DND-41 (cell line): ENCODE measurements at regions not wholly inside any gene's neighbourhood (a gene's known extent, or its start where the extent isn't known, plus 50 kb on each side); places are given as distances from the start of the nearest gene placed in this dataset.

ENCODE experiments used
- ATAC-seq: fragments of 200-7000 bp; cut with Tn5 transposase; 3 replicates; pipeline ENCODE4 v1.9.1; 2021; ENCODE audit warnings: low read depth; ENCODE audit not compliant: insufficient read depth
- DNase-seq: peaks from one replicate; pipeline ENCODE4 v3.0.0-alpha.2; 2020
- H2AFZ ChIP-seq: 2 replicates; pipeline ENCODE4 v1.6.0; 2012; ENCODE audit warnings: low read depth, low read length
- H3K27ac ChIP-seq: 2 replicates; pipeline ENCODE4 v1.5.1; 2012; ENCODE audit warnings: low read length, inconsistent platforms
- H3K27me3 ChIP-seq: fragments of 200-600 bp; sonication (generic); 2 replicates; pipeline ENCODE4 v1.6.0; 2012; ENCODE audit warnings: low read length, mild to moderate bottlenecking, inconsistent platforms; ENCODE audit not compliant: insufficient read depth, poor library complexity
- H3K36me3 ChIP-seq: 2 replicates; pipeline ENCODE4 v1.5.1; 2012; ENCODE audit warnings: low read length, inconsistent platforms; ENCODE audit not compliant: insufficient read depth
- H3K4me1 ChIP-seq: 2 replicates; pipeline ENCODE4 v1.5.1; 2012; ENCODE audit warnings: mild to moderate bottlenecking, low read length; ENCODE audit not compliant: insufficient read depth
- H3K4me2 ChIP-seq: 2 replicates; pipeline ENCODE4 v1.6.0; 2012; ENCODE audit warnings: mild to moderate bottlenecking, moderate library complexity, low read length, inconsistent platforms; ENCODE audit not compliant: insufficient read depth
- H3K4me3 ChIP-seq, 2 experiments: fragments of 200-600 bp in 1 of 2; shearing (Covaris generic) in 1 of 2; 2 replicates each; pipeline ENCODE4 v1.5.1; 2012 to 2016; ENCODE audit warnings: inconsistent platforms in 2 of 2, low read length in 2 of 2, mild to moderate bottlenecking in 2 of 2, low read depth in 1 of 2, moderate library complexity in 1 of 2
- H3K79me2 ChIP-seq: 2 replicates; pipeline ENCODE4 v1.6.0; 2012; ENCODE audit warnings: low read length, inconsistent platforms; ENCODE audit not compliant: insufficient read depth
- H3K9ac ChIP-seq: 2 replicates; pipeline ENCODE4 v1.6.0; 2012; ENCODE audit warnings: low read depth, mild to moderate bottlenecking, inconsistent platforms, low read length, moderate library complexity
- H3K9me3 ChIP-seq: 2 replicates; pipeline ENCODE4 v1.5.1; 2012; ENCODE audit warnings: low read length, moderate library complexity, mild to moderate bottlenecking, inconsistent platforms; ENCODE audit not compliant: insufficient read depth, severe bottlenecking
- H4K20me1 ChIP-seq: 2 replicates; pipeline ENCODE4 v1.6.0; 2012; ENCODE audit warnings: low read length; ENCODE audit not compliant: insufficient read depth
- CTCF ChIP-seq: IDR thresholded peaks from 2 replicates; pipeline ENCODE4 v1.5.1; 2012; ENCODE audit warnings: borderline replicate concordance, low read length, moderate library complexity, mild to moderate bottlenecking; ENCODE audit not compliant: poor library complexity, severe bottlenecking; ENCODE audit errors: extremely low read depth
- EZH2 ChIP-seq: IDR thresholded peaks from 3 replicates; pipeline ENCODE4 v1.6.1; 2012; ENCODE audit warnings: borderline replicate concordance, low read depth, mild to moderate bottlenecking, moderate library complexity, low read length, inconsistent platforms; ENCODE audit not compliant: severe bottlenecking

GRCh38 chr19:28516415-28516872 is 696.5 kb downstream of the UQCRFS1 start:
- no peak for DNase-seq
- Histone ChIP-seq H3K4me2 (no peak overlapping the region), H3K4me3 (no peak overlapping the region), H3K27me3 (no peaks in the 10 kb centered on the region), H4K20me1 (no peaks in the 10 kb centered on the region), H2AFZ (no peak overlapping the region), H3K36me3 (no peaks in the 10 kb centered on the region), H3K79me2 (no peaks in the 10 kb centered on the region), H3K9me3 (peaks cover 4% of the 10 kb centered on the region), H3K9ac (no peak overlapping the region), H3K27ac (no peak overlapping the region), H3K4me1 (peaks cover 22% of the 10 kb centered on the region)
- TF ChIP-seq EZH2 (no peak), CTCF (no peak)
- no peak for ATAC-seq

GRCh38 chr19:28514166-28514565 is 698.8 kb downstream of the UQCRFS1 start:
- no peak overlapping the region for H3K4me2 ChIP-seq
- peaks cover 4% of the 10 kb centered on the region for H3K9me3 ChIP-seq
- H3K36me3 ChIP-seq: no peaks in the 10 kb centered on the region
- H4K20me1 ChIP-seq: no peaks in the 10 kb centered on the region
- DNase-seq: no peak
- H2AFZ ChIP-seq: no peak overlapping the region
- ATAC-seq: no peak
- no peaks in the 10 kb centered on the region for H3K79me2 ChIP-seq
- no peak overlapping the region for H3K4me3 ChIP-seq
- no peak overlapping the region for H3K9ac ChIP-seq
- no peak overlapping the region for H3K27ac ChIP-seq
- peaks cover 22% of the 10 kb centered on the region for H3K4me1 ChIP-seq
- TF ChIP-seq CTCF (no peak), EZH2 (no peak)
- no peaks in the 10 kb centered on the region for H3K27me3 ChIP-seq

- no peaks in the 10 kb centered on the region for H4K20me1 ChIP-seq
- H3K4me3 ChIP-seq: no peak overlapping the region
- no peak for ATAC-seq
- H3K27me3 ChIP-seq: no peaks in the 10 kb centered on the region
- peaks cover 22% of the 10 kb centered on the region for H3K4me1 ChIP-seq
- H2AFZ ChIP-seq: no peak overlapping the region
- no peaks in the 10 kb centered on the region for H3K36me3 ChIP-seq
- no peak overlapping the region for H3K4me2 ChIP-seq
- H3K27ac ChIP-seq: no peak overlapping the region
- TF ChIP-seq EZH2 (no peak), CTCF (no peak)
- H3K79me2 ChIP-seq: no peaks in the 10 kb centered on the region
- H3K9ac ChIP-seq: no peak overlapping the region
- DNase-seq: no peak
- H3K9me3 ChIP-seq: peaks cover 4% of the 10 kb centered on the region
These were observed 701.3 kb downstream of the UQCRFS1 start for GRCh38 chr19:28511655-28512054.
